Neural crest cell (in vitro differentiated cells): ENCODE measurements at regions not wholly inside any gene's neighbourhood (a gene's known extent, or its start where the extent isn't known, plus 50 kb on each side); places are given as distances from the start of the nearest gene placed in this dataset.

Experiments used
- DNase-seq: peaks from one replicate; pipeline ENCODE4 v3.0.0; 2021; ENCODE audit warnings: low read depth, mixed read lengths, low spot score
- H3K27ac Mint-ChIP-seq: one replicate; pipeline ENCODE4 v1.8.0; 2021; ENCODE audit warnings: mild to moderate bottlenecking, mixed read lengths; ENCODE audit not compliant: unreplicated experiment
- H3K27me3 Mint-ChIP-seq: 2 replicates; pipeline ENCODE4 v1.8.0; 2021; ENCODE audit warnings: low read depth, mild to moderate bottlenecking, mixed read lengths
- H3K36me3 Mint-ChIP-seq: 2 replicates; pipeline ENCODE4 v1.8.0; 2021; ENCODE audit warnings: low read depth, mild to moderate bottlenecking, mixed read lengths
- H3K4me1 Mint-ChIP-seq: 2 replicates; pipeline ENCODE4 v1.8.0; 2021; ENCODE audit warnings: mixed read lengths
- H3K4me3 Mint-ChIP-seq: one replicate; pipeline ENCODE4 v1.8.0; 2021; ENCODE audit warnings: mild to moderate bottlenecking, mixed read lengths
- H3K9me3 Mint-ChIP-seq: 2 replicates; pipeline ENCODE4 v1.8.0; 2021; ENCODE audit warnings: mixed read lengths
- TF ChIP-seq, protein P1 (sequence below): fragments of 200-600 bp; sonication (generic); conservative IDR thresholded peaks from 2 replicates; pipeline ENCODE4 v1.5.0; 2021; ENCODE audit warnings: antibody characterized with exemption, mild to moderate bottlenecking

DNA sequence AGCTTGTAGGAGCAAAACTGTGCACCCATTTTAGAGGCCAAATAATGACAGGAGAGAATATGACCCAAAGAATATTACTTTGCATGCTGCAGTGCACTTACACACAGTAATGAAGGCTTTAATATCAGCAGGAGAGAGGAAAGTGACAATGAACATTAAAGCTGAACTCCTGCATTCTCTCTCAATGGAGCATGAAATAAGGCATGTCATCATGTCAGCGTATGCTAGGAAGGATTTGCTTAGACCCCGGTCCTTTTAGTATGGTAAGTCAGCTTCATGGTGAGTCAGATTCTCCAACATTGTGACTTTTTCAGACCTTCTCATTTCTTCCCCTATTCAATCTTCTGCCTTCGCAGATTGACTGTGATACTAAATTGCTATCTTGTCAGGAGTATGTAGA lies 210.7 kb upstream of the TMPRSS15 start:
- no peak overlapping the region for H3K27ac Mint-ChIP-seq
- no peaks in the 10 kb centered on the region for H3K4me1 Mint-ChIP-seq

DNA sequence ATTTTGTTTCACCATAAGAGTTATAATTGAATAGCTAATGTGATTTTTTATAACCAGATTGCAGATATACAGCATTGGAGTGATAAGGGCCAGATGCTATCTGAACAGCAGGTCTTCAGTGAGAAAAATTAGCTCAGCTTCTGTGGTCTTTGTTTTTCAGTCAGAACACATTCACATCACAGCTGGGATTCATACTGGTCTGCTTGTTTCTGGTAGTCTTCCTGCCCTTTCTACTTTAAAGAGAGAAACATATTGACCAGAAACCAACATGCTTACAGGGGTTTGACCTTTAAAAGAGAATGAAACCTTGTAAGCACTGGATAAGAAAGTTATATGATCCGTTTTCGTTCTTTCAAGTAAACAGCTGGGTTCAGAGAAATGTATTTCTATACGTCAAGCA lies 213.7 kb upstream of the TMPRSS15 start:
- TF ChIP-seq, protein P1, sequence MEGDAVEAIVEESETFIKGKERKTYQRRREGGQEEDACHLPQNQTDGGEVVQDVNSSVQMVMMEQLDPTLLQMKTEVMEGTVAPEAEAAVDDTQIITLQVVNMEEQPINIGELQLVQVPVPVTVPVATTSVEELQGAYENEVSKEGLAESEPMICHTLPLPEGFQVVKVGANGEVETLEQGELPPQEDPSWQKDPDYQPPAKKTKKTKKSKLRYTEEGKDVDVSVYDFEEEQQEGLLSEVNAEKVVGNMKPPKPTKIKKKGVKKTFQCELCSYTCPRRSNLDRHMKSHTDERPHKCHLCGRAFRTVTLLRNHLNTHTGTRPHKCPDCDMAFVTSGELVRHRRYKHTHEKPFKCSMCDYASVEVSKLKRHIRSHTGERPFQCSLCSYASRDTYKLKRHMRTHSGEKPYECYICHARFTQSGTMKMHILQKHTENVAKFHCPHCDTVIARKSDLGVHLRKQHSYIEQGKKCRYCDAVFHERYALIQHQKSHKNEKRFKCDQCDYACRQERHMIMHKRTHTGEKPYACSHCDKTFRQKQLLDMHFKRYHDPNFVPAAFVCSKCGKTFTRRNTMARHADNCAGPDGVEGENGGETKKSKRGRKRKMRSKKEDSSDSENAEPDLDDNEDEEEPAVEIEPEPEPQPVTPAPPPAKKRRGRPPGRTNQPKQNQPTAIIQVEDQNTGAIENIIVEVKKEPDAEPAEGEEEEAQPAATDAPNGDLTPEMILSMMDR: no peak
- Mint-ChIP-seq H3K4me3 (no peak overlapping the region), H3K4me1 (no peaks in the 10 kb centered on the region), H3K36me3 (no peaks in the 10 kb centered on the region), H3K27ac (no peak overlapping the region), H3K27me3 (no peaks in the 10 kb centered on the region), H3K9me3 (no peaks in the 10 kb centered on the region)
- no peak for DNase-seq

More for the DNA sequence above, 210.7 kb upstream of the TMPRSS15 start:
- TF ChIP-seq, protein P1: no peak
- Mint-ChIP-seq H3K9me3 (no peaks in the 10 kb centered on the region), H3K4me3 (no peak overlapping the region), H3K36me3 (no peaks in the 10 kb centered on the region), H3K27me3 (no peaks in the 10 kb centered on the region)
- DNase-seq: no peak

DNA sequence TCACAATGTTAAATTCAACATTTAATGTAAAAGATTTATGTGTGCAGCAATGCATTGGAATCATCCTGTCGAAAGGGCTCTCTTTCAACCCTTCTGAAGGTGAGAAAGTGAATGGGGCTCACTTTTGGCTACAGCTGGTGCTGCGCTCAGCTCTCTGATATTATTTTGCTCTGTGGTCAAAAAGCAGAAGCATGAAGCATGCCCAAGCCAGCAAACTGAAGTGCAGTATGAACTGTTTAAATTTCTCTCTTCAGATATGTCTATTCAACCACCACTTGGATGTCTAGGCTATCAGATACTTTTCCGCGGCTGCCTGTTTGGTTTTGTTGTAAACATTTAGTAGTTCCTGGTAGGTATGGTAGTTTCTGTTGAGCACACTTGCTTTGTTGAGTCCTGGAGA lies 216.9 kb upstream of the TMPRSS15 start:
- Mint-ChIP-seq H3K4me3 (no peak overlapping the region), H3K9me3 (no peaks in the 10 kb centered on the region), H3K27ac (no peak overlapping the region), H3K4me1 (no peaks in the 10 kb centered on the region), H3K27me3 (no peaks in the 10 kb centered on the region), H3K36me3 (no peaks in the 10 kb centered on the region)
- TF ChIP-seq, protein P1: no peak
- no peak for DNase-seq

DNA sequence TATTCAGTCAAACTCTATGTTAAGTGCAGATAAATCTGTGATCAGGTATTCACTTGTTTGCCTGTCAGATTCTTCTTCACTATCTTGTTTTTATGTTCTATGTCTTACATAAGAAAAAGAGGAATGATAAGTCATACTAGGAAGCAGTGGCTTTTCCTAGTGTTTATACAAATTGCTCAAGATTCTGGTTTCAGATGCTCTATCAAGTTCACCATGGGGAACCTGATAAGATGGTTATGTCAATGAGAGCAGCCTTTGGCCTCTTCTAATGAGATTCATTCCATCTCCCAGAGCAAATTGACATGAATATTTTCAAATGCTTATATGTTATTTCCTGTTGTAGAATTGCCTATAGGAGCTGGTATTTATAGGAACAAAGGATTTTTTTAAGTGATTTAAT lies 218.8 kb upstream of the TMPRSS15 start:
- Mint-ChIP-seq H3K9me3 (no peaks in the 10 kb centered on the region), H3K27ac (no peak overlapping the region), H3K4me3 (no peak overlapping the region), H3K4me1 (no peaks in the 10 kb centered on the region), H3K36me3 (no peaks in the 10 kb centered on the region), H3K27me3 (no peaks in the 10 kb centered on the region)
- TF ChIP-seq, protein P1: no peak
- no peak for DNase-seq

DNA sequence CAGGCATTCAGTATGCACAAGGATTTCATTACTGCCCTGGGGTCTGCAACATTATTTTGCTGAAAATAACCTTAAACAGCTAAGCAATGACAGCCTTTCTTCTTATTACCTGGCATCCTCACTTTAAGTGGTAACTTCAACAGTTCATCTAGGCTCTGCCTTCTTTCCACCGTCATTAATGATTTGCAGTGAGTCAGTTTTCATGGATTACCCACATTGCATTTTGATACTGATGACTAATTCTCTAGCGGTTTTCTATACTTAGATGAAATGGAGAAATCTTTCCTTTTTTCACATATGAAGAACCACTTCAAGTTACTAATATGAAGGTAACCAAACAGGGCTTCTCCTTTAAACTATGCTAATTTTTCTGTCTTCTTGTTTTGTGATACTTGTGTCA lies 226.9 kb upstream of the TMPRSS15 start:
- Mint-ChIP-seq H3K4me3 (no peak overlapping the region), H3K27me3 (no peaks in the 10 kb centered on the region), H3K36me3 (no peaks in the 10 kb centered on the region), H3K27ac (no peak overlapping the region), H3K9me3 (peaks cover 2% of the 10 kb centered on the region), H3K4me1 (no peaks in the 10 kb centered on the region)
- no peak for DNase-seq
- TF ChIP-seq, protein P1: no peak

DNA sequence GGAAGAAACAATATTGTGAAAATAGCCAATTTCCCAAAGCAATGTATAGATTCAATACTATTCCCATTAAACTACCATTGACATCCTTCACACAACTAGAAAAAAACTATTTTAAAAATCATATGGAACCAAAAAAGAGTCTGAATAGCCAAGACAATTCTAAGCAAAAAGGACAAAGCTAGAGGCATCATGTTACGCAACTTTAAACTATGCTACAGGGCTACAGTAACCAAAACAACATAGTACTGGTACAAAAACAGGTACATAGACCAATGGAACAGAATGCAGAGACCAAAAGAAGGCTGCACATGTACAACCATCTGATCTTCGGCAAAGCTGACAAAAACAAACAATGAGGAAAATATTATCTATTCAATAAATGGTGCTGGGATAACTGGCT lies 233.3 kb upstream of the TMPRSS15 start:
- TF ChIP-seq, protein P1: no peak
- no peak overlapping the region for H3K4me3 Mint-ChIP-seq
- H3K36me3 Mint-ChIP-seq: no peaks in the 10 kb centered on the region
- peaks cover 2% of the 10 kb centered on the region for H3K9me3 Mint-ChIP-seq
- no peaks in the 10 kb centered on the region for H3K27me3 Mint-ChIP-seq
- DNase-seq: no peak
- no peak overlapping the region for H3K27ac Mint-ChIP-seq
- no peaks in the 10 kb centered on the region for H3K4me1 Mint-ChIP-seq
